Chondrocyte (in vitro differentiated cells): ENCODE measurements at regions not wholly inside any gene's neighbourhood (a gene's known extent, or its start where the extent isn't known, plus 50 kb on each side); places are given as distances from the start of the nearest gene placed in this dataset.

Source experiments
- DNase-seq: peaks from one replicate; pipeline ENCODE4 v3.0.0; 2021; ENCODE audit warnings: mixed read lengths, low spot score
- H3K27ac Mint-ChIP-seq: one replicate; pipeline ENCODE4 v1.8.0; 2021; ENCODE audit warnings: mild to moderate bottlenecking, moderate library complexity, mixed read lengths; ENCODE audit not compliant: unreplicated experiment
- H3K27me3 Mint-ChIP-seq: 2 replicates; pipeline ENCODE4 v1.8.0; 2021; ENCODE audit warnings: low read depth, mixed read lengths
- H3K36me3 Mint-ChIP-seq: 2 replicates; pipeline ENCODE4 v1.8.0; 2021; ENCODE audit warnings: low read depth, mixed read lengths
- H3K4me1 Mint-ChIP-seq: 2 replicates; pipeline ENCODE4 v1.8.0; 2021; ENCODE audit warnings: low read depth, mild to moderate bottlenecking, mixed read lengths
- H3K4me3 Mint-ChIP-seq: one replicate; pipeline ENCODE4 v1.8.0; 2021; ENCODE audit warnings: mild to moderate bottlenecking, moderate library complexity, mixed read lengths; ENCODE audit not compliant: unreplicated experiment
- H3K9me3 Mint-ChIP-seq: 2 replicates; pipeline ENCODE4 v1.8.0; 2021; ENCODE audit warnings: low read depth, mixed read lengths
- TF ChIP-seq, protein P1 (sequence below): fragments of 200-600 bp; sonication (generic); IDR thresholded peaks from 2 replicates; pipeline ENCODE4 v1.5.0; 2021; ENCODE audit warnings: antibody characterized with exemption, mild to moderate bottlenecking, moderate library complexity

GRCh38 chr4:26022346-26023202 is 108.6 kb downstream of the SMIM20 start:
- Mint-ChIP-seq H3K27me3 (peaks cover 2% of the 10 kb centered on the region), H3K4me1 (peaks cover 35% of the 10 kb centered on the region), H3K9me3 (no peaks in the 10 kb centered on the region), H3K4me3 (no peak overlapping the region), H3K27ac (peak overlapping the region; percentile 29), H3K36me3 (no peaks in the 10 kb centered on the region)
- no peak for DNase-seq
- TF ChIP-seq, protein P1, sequence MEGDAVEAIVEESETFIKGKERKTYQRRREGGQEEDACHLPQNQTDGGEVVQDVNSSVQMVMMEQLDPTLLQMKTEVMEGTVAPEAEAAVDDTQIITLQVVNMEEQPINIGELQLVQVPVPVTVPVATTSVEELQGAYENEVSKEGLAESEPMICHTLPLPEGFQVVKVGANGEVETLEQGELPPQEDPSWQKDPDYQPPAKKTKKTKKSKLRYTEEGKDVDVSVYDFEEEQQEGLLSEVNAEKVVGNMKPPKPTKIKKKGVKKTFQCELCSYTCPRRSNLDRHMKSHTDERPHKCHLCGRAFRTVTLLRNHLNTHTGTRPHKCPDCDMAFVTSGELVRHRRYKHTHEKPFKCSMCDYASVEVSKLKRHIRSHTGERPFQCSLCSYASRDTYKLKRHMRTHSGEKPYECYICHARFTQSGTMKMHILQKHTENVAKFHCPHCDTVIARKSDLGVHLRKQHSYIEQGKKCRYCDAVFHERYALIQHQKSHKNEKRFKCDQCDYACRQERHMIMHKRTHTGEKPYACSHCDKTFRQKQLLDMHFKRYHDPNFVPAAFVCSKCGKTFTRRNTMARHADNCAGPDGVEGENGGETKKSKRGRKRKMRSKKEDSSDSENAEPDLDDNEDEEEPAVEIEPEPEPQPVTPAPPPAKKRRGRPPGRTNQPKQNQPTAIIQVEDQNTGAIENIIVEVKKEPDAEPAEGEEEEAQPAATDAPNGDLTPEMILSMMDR: no peak

GRCh38 chr4:26023203-26023972 is 109.4 kb downstream of the SMIM20 start:
- peaks cover 35% of the 10 kb centered on the region for H3K4me1 Mint-ChIP-seq
- TF ChIP-seq, protein P1: no peak
- H3K27ac Mint-ChIP-seq: no peak overlapping the region
- DNase-seq: no peak
- peaks cover 2% of the 10 kb centered on the region for H3K27me3 Mint-ChIP-seq
- no peaks in the 10 kb centered on the region for H3K9me3 Mint-ChIP-seq
- H3K4me3 Mint-ChIP-seq: no peak overlapping the region
- no peaks in the 10 kb centered on the region for H3K36me3 Mint-ChIP-seq

DNA sequence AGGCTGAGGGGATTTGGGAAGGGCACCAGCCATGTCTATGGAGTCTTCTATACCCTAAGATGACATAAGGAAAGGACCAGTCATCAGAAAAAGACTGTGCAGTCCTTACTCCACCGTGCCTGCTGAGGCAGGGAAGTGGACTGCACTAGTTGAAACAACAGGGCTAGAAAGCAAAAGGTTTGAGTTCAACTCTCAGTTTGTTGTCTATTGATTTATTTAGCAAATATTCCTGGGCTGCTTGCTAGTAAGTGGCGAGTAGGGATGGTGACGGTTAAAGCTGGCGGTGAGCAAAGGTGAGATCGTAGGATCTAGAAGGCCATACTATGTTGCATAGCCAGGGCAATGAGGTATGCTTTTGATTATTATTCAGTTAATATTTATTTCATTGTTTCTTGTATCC is 110.1 kb downstream of the SMIM20 start:
- H3K4me1 Mint-ChIP-seq: peaks cover 36% of the 10 kb centered on the region
- H3K9me3 Mint-ChIP-seq: no peaks in the 10 kb centered on the region
- H3K36me3 Mint-ChIP-seq: no peaks in the 10 kb centered on the region
- no peak for DNase-seq
- no peak overlapping the region for H3K4me3 Mint-ChIP-seq
- H3K27me3 Mint-ChIP-seq: peaks cover 2% of the 10 kb centered on the region
- no peak overlapping the region for H3K27ac Mint-ChIP-seq
- TF ChIP-seq, protein P1: no peak

- peaks cover 3% of the 10 kb centered on the region for H3K9me3 Mint-ChIP-seq
- H3K27me3 Mint-ChIP-seq: peaks cover 2% of the 10 kb centered on the region
- TF ChIP-seq, protein P1: no peak
- DNase-seq: no peak
- no peak overlapping the region for H3K27ac Mint-ChIP-seq
- H3K4me3 Mint-ChIP-seq: no peak overlapping the region
- peaks cover 37% of the 10 kb centered on the region for H3K4me1 Mint-ChIP-seq
- peaks cover 1% of the 10 kb centered on the region for H3K36me3 Mint-ChIP-seq
Observed at GRCh38 chr4:26028133-26028792, 114.2 kb downstream of the SMIM20 start.
